Trophoblast cell (in vitro differentiated cells and primary cell): ENCODE measurements at regions not wholly inside any gene's neighbourhood (a gene's known extent, or its start where the extent isn't known, plus 50 kb on each side); places are given as distances from the start of the nearest gene placed in this dataset.

Experiments
- DNase-seq, 2 donors: peaks; one replicate each; pipeline ENCODE4 v3.0.0-alpha.2; 2016
- H2AFZ ChIP-seq: 2 replicates; pipeline ENCODE4 v1.6.1; 2013; ENCODE audit warnings: low read length, moderate library complexity, mild to moderate bottlenecking; ENCODE audit not compliant: insufficient read depth, poor library complexity
- H2AK5ac ChIP-seq: 2 replicates; pipeline ENCODE4 v1.6.1; 2013; ENCODE audit warnings: mild to moderate bottlenecking, low read length
- H2BK120ac ChIP-seq: 2 replicates; pipeline ENCODE4 v1.6.1; 2013; ENCODE audit warnings: low read length, mild to moderate bottlenecking, moderate library complexity; ENCODE audit not compliant: insufficient read depth, poor library complexity
- H2BK12ac ChIP-seq: 2 replicates; pipeline ENCODE4 v1.6.1; 2013; ENCODE audit warnings: mild to moderate bottlenecking, low read length, moderate library complexity
- H2BK5ac ChIP-seq: 2 replicates; pipeline ENCODE4 v1.6.1; 2013; ENCODE audit warnings: low read length, low read depth, moderate library complexity, mild to moderate bottlenecking; ENCODE audit not compliant: poor library complexity
- H3K14ac ChIP-seq: 2 replicates; pipeline ENCODE4 v1.6.1; 2013; ENCODE audit warnings: mild to moderate bottlenecking, low read length
- H3K18ac ChIP-seq: 2 replicates; pipeline ENCODE4 v1.6.1; 2013; ENCODE audit warnings: mild to moderate bottlenecking, low read length
- H3K23ac ChIP-seq: 2 replicates; pipeline ENCODE4 v1.6.1; 2013; ENCODE audit warnings: low read length
- H3K27ac ChIP-seq: 2 replicates; pipeline ENCODE4 v1.5.1; 2013; ENCODE audit warnings: low read depth, mild to moderate bottlenecking, inconsistent platforms, low read length, moderate library complexity
- H3K27me3 ChIP-seq: 2 replicates; pipeline ENCODE4 v1.6.1; 2013; ENCODE audit warnings: inconsistent platforms, mild to moderate bottlenecking, low read length, moderate library complexity; ENCODE audit not compliant: insufficient read depth
- H3K36me3 ChIP-seq, 2 experiments: 1 replicate in 1 of 2; 2 replicates in 1 of 2; pipeline ENCODE4 v1.6.1; 2013; ENCODE audit warnings: low read length in 2 of 2, mild to moderate bottlenecking in 2 of 2, moderate library complexity in 1 of 2; ENCODE audit not compliant: insufficient read depth in 2 of 2, control insufficient read depth in 1 of 2
- H3K4ac ChIP-seq: 2 replicates; pipeline ENCODE4 v1.6.1; 2013; ENCODE audit warnings: low read depth, mild to moderate bottlenecking, low read length, moderate library complexity
- H3K4me1 ChIP-seq, 2 experiments: 1 replicate in 1 of 2; 2 replicates in 1 of 2; pipeline ENCODE4 v1.6.1; 2013; ENCODE audit warnings: low read length in 2 of 2, mild to moderate bottlenecking in 2 of 2, moderate library complexity in 1 of 2; ENCODE audit not compliant: insufficient read depth in 2 of 2, control insufficient read depth in 1 of 2
- H3K4me2 ChIP-seq: 2 replicates; pipeline ENCODE4 v1.6.1; 2013; ENCODE audit warnings: inconsistent platforms, mild to moderate bottlenecking, low read length, moderate library complexity
- H3K4me3 ChIP-seq: 2 replicates; pipeline ENCODE4 v1.5.1; 2013; ENCODE audit warnings: mild to moderate bottlenecking, low read depth, low read length, inconsistent platforms
- H3K79me1 ChIP-seq: one replicate; pipeline ENCODE4 v1.6.1; 2013; ENCODE audit warnings: low read length
- H3K79me2 ChIP-seq: 2 replicates; pipeline ENCODE4 v1.6.1; 2013; ENCODE audit warnings: low read length, mild to moderate bottlenecking; ENCODE audit not compliant: control insufficient read depth, insufficient read depth, poor library complexity
- H3K9ac ChIP-seq: 2 replicates; pipeline ENCODE4 v1.6.1; 2013; ENCODE audit warnings: mild to moderate bottlenecking, low read length
- H3K9me3 ChIP-seq: 2 replicates; pipeline ENCODE4 v1.6.1; 2013; ENCODE audit warnings: low read depth, mild to moderate bottlenecking, control low read depth, inconsistent platforms, low read length; ENCODE audit not compliant: insufficient read depth
- H4K12ac ChIP-seq: 2 replicates; pipeline ENCODE4 v1.6.1; 2013; ENCODE audit warnings: low read depth, mild to moderate bottlenecking, low read length, moderate library complexity
- H4K8ac ChIP-seq: 2 replicates; pipeline ENCODE4 v1.6.1; 2013; ENCODE audit warnings: low read depth, mild to moderate bottlenecking, low read length, moderate library complexity
- H4K91ac ChIP-seq: one replicate; pipeline ENCODE4 v1.6.1; 2013; ENCODE audit warnings: low read depth, mild to moderate bottlenecking, low read length, moderate library complexity
- WGBS: extraction: QIAGEN DNeasy Blood & Tissue Kit; methylation state at CpG from one replicate; pipeline ENCODE4 v1.1.7; 2013; ENCODE audit warnings: missing lambda C conversion rate; ENCODE audit not compliant: insufficient read length, insufficient coverage; ENCODE audit errors: extremely low coverage; 5-methylcytosine and 5-hydroxymethylcytosine counted together

- Histone ChIP-seq H3K4me1 (no peaks in the 10 kb centered on the region), H2BK120ac (no peak overlapping the region), H3K23ac (no peak overlapping the region), H4K91ac (no peak overlapping the region), H4K12ac (no peak overlapping the region), H3K27me3 (no peaks in the 10 kb centered on the region), H3K18ac (no peak overlapping the region), H3K9ac (no peak overlapping the region), H3K9me3 (no peaks in the 10 kb centered on the region), H2BK5ac (no peak overlapping the region), H2AK5ac (no peak overlapping the region), H2AFZ (no peak overlapping the region), H3K27ac (no peak overlapping the region), H4K8ac (no peak overlapping the region), H3K79me1 (no peaks in the 10 kb centered on the region), H3K4ac (no peak overlapping the region), H3K4me3 (no peak overlapping the region), H3K4me2 (no peak overlapping the region), H2BK12ac (no peak overlapping the region), H3K14ac (no peak overlapping the region), H3K36me3 (no peaks in the 10 kb centered on the region), H3K79me2 (no peaks in the 10 kb centered on the region)
- WGBS = no CpG with 5 or more reads among the region's 3 CpGs
- DNase-seq = no peak
These were observed 562.6 kb upstream of the ADGRL2 start for GRCh38 chr1:81238129-81238528.

- H3K4me3 ChIP-seq = no peak overlapping the region
These were observed 563.2 kb upstream of the ADGRL2 start for GRCh38 chr1:81237473-81238089.

DNA sequence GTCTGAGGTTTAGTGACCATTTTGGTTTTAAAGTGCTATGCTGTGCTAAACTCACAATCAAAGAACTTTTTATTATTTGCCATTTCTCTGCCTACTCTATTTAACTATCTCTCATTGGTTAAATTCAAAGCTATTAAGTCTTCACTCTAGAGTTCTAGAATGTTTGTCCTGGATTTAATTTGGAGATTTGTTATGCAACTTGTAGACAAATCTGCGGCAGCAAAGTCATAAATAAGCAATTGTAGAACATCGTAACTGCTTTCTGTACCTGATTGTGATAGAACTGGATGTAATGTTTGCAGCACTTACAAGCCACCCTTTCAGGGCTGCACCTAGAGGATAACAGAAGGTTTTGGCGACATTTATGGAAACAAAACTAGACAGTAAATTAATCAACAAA, 566.5 kb upstream of the ADGRL2 start:
- no peak for DNase-seq
- WGBS = no CpG with 5 or more reads among the region's 3 CpGs

More at GRCh38 chr1:81237473-81238089, 563.2 kb upstream of the ADGRL2 start:
- no peaks in the 10 kb centered on the region for H3K9me3 ChIP-seq
- H3K18ac ChIP-seq = no peak overlapping the region
- H3K79me1 ChIP-seq = no peaks in the 10 kb centered on the region
- H3K79me2 ChIP-seq = no peaks in the 10 kb centered on the region
- no peaks in the 10 kb centered on the region for H3K4me1 ChIP-seq
- no CpG with 5 or more reads among the region's 8 CpGs for WGBS
- no peak overlapping the region for H4K91ac ChIP-seq
- no peak overlapping the region for H2AK5ac ChIP-seq
- H3K36me3 ChIP-seq = no peaks in the 10 kb centered on the region
- H3K14ac ChIP-seq = no peak overlapping the region
- no peak overlapping the region for H2BK5ac ChIP-seq
- no peak for DNase-seq
- H4K12ac ChIP-seq = no peak overlapping the region
- no peak overlapping the region for H3K9ac ChIP-seq
- H2BK120ac ChIP-seq = no peak overlapping the region
- no peak overlapping the region for H3K4me2 ChIP-seq
- no peaks in the 10 kb centered on the region for H3K27me3 ChIP-seq
- H4K8ac ChIP-seq = no peak overlapping the region
- no peak overlapping the region for H3K23ac ChIP-seq
- H3K4ac ChIP-seq = no peak overlapping the region
- H2AFZ ChIP-seq = no peak overlapping the region
- no peak overlapping the region for H3K27ac ChIP-seq
- H2BK12ac ChIP-seq = no peak overlapping the region

DNA sequence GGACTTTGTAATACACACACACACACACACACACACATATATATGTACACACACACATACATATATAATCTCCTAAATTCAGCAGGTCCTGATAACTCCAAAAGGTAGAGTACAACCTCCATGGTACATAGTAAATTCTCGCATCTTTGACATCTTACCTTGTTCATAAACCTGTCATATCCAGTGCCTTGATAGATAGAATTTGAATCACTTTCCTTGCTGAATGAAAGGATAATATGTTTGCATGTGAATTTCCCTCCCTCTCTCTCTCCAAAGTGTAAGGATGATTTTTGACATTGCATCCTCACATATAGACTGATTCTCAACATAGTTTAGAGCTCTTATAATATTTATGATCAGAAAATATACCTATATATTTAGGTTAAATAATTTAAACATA, 567.1 kb upstream of the ADGRL2 start:
- no peaks in the 10 kb centered on the region for H3K79me2 ChIP-seq
- no peak overlapping the region for H3K4me3 ChIP-seq
- H3K4me2 ChIP-seq = no peak overlapping the region
- no peak overlapping the region for H4K8ac ChIP-seq
- H3K9ac ChIP-seq = no peak overlapping the region
- H3K79me1 ChIP-seq = no peaks in the 10 kb centered on the region
- H3K4me1 ChIP-seq = no peaks in the 10 kb centered on the region
- no peak overlapping the region for H4K12ac ChIP-seq
- no peak overlapping the region for H3K14ac ChIP-seq
- H2BK120ac ChIP-seq = no peak overlapping the region
- no peak overlapping the region for H4K91ac ChIP-seq
- no CpG with 5 or more reads among the region's 1 CpG for WGBS
- H2BK5ac ChIP-seq = no peak overlapping the region
- no peak overlapping the region for H3K4ac ChIP-seq
- no peak overlapping the region for H3K23ac ChIP-seq
- no peak overlapping the region for H3K27ac ChIP-seq
- no peak for DNase-seq
- H3K36me3 ChIP-seq = no peaks in the 10 kb centered on the region
- H3K27me3 ChIP-seq = no peaks in the 10 kb centered on the region
- no peak overlapping the region for H2BK12ac ChIP-seq
- no peak overlapping the region for H2AFZ ChIP-seq
- H2AK5ac ChIP-seq = no peak overlapping the region
- no peak overlapping the region for H3K18ac ChIP-seq
- H3K9me3 ChIP-seq = no peaks in the 10 kb centered on the region

More for the DNA sequence above, 566.5 kb upstream of the ADGRL2 start:
- no peaks in the 10 kb centered on the region for H3K79me1 ChIP-seq
- no peak overlapping the region for H2BK120ac ChIP-seq
- no peak overlapping the region for H3K4me2 ChIP-seq
- H2BK5ac ChIP-seq = no peak overlapping the region
- H4K91ac ChIP-seq = no peak overlapping the region
- no peaks in the 10 kb centered on the region for H3K4me1 ChIP-seq
- H4K8ac ChIP-seq = no peak overlapping the region
- H2BK12ac ChIP-seq = no peak overlapping the region
- H2AK5ac ChIP-seq = no peak overlapping the region
- H4K12ac ChIP-seq = no peak overlapping the region
- no peaks in the 10 kb centered on the region for H3K36me3 ChIP-seq
- no peaks in the 10 kb centered on the region for H3K79me2 ChIP-seq
- H3K27me3 ChIP-seq = no peaks in the 10 kb centered on the region
- no peak overlapping the region for H3K27ac ChIP-seq
- H2AFZ ChIP-seq = no peak overlapping the region
- no peak overlapping the region for H3K4me3 ChIP-seq
- no peaks in the 10 kb centered on the region for H3K9me3 ChIP-seq
- H3K14ac ChIP-seq = no peak overlapping the region
- H3K4ac ChIP-seq = no peak overlapping the region
- no peak overlapping the region for H3K9ac ChIP-seq
- no peak overlapping the region for H3K18ac ChIP-seq
- H3K23ac ChIP-seq = no peak overlapping the region
